CD14-positive monocyte (primary cell): ENCODE measurements at regions not wholly inside any gene's neighbourhood (a gene's known extent, or its start where the extent isn't known, plus 50 kb on each side); places are given as distances from the start of the nearest gene placed in this dataset.

Experiments
- DNase-seq, 3 donors: peaks; one replicate each; pipeline ENCODE4 v3.0.0-alpha.2; 2011 to 2022
- H2AFZ ChIP-seq: 2 replicates; pipeline ENCODE4 v1.6.0; 2012; ENCODE audit warnings: mild to moderate bottlenecking, low read depth, low read length, inconsistent platforms; ENCODE audit not compliant: insufficient read depth, poor library complexity, severe bottlenecking
- H3K27ac ChIP-seq, 2 donors: 1 replicate in 1 of 2; 2 replicates in 1 of 2; pipeline ENCODE4 v1.5.1; 2012 to 2013; ENCODE audit warnings: low read length in 2 of 2, control low read depth in 1 of 2, inconsistent platforms in 1 of 2, low read depth in 1 of 2, mild to moderate bottlenecking in 1 of 2
- H3K27me3 ChIP-seq, 2 donors: one replicate each; pipeline versions ENCODE4 v1.6.0 to v1.6.1; 2011 to 2013; ENCODE audit warnings: low read length in 2 of 2; ENCODE audit not compliant: control insufficient read depth in 2 of 2, insufficient read depth in 2 of 2
- H3K36me3 ChIP-seq, 2 donors: replicated peaks in 1 of 2; 1 replicate in 1 of 2; 2 replicates in 1 of 2; pipeline versions ENCODE4 v1.5.1 to v1.6.1; 2012 to 2013; ENCODE audit warnings: low read length in 2 of 2, control low read depth in 1 of 2, inconsistent platforms in 1 of 2, mild to moderate bottlenecking in 1 of 2; ENCODE audit not compliant: insufficient read depth in 2 of 2, control insufficient read depth in 1 of 2
- H3K4me1 ChIP-seq, 2 donors: 1 replicate in 1 of 2; 2 replicates in 1 of 2; pipeline versions ENCODE4 v1.5.1 to v1.6.1; 2012 to 2013; ENCODE audit warnings: low read length in 2 of 2, control low read depth in 1 of 2, inconsistent platforms in 1 of 2, mild to moderate bottlenecking in 1 of 2, moderate library complexity in 1 of 2; ENCODE audit not compliant: insufficient read depth in 2 of 2, control insufficient read depth in 1 of 2
- H3K4me2 ChIP-seq: replicated peaks from 2 replicates; pipeline ENCODE3; 2012; ENCODE audit warnings: low read length, moderate library complexity, mild to moderate bottlenecking; ENCODE audit not compliant: poor library complexity, severe bottlenecking; ENCODE audit errors: extremely low read depth
- H3K4me3 ChIP-seq, 3 experiments: fragments of 200-600 bp in 1 of 3; sonication (generic) in 1 of 3; replicated peaks in 1 of 3; 1 replicate in 2 of 3; 2 replicates in 1 of 3; pipeline ENCODE4 v1.5.1; 2011 to 2013; ENCODE audit warnings: low read length in 3 of 3, mild to moderate bottlenecking in 3 of 3, control low read depth in 2 of 3, low read depth in 2 of 3, inconsistent platforms in 1 of 3, moderate library complexity in 1 of 3
- H3K79me2 ChIP-seq: 2 replicates; pipeline ENCODE4 v1.6.0; 2012; ENCODE audit warnings: mild to moderate bottlenecking, control low read depth, inconsistent platforms, low read length, moderate library complexity; ENCODE audit not compliant: insufficient read depth
- H3K9ac ChIP-seq: 2 replicates; pipeline ENCODE4 v1.6.0; 2017; ENCODE audit warnings: low read length, mild to moderate bottlenecking; ENCODE audit not compliant: insufficient read depth, poor library complexity, severe bottlenecking
- H3K9me3 ChIP-seq, 2 donors: replicated peaks in 1 of 2; 1 replicate in 1 of 2; 2 replicates in 1 of 2; pipeline versions ENCODE4 v1.5.1 to v1.6.1; 2012 to 2013; ENCODE audit warnings: low read length in 2 of 2, control low read depth in 1 of 2; ENCODE audit not compliant: control insufficient read depth in 1 of 2, insufficient read depth in 1 of 2
- H4K20me1 ChIP-seq: 2 replicates; pipeline ENCODE4 v1.6.0; 2012; ENCODE audit warnings: mild to moderate bottlenecking, low read length, control low read depth, moderate library complexity; ENCODE audit not compliant: insufficient read depth
- H3K27ac Mint-ChIP-seq, 7 donors: one replicate each; pipeline ENCODE4 v1.8.0; 2020; ENCODE audit warnings: mild to moderate bottlenecking in 7 of 7, mixed read lengths in 7 of 7, moderate library complexity in 6 of 7, inconsistent platforms in 2 of 7
- H3K27me3 Mint-ChIP-seq, 3 donors: one replicate each; pipeline ENCODE4 v1.8.0; 2021 to 2022; ENCODE audit warnings: low read depth in 3 of 3, mild to moderate bottlenecking in 3 of 3, mixed read lengths in 3 of 3, moderate library complexity in 3 of 3, inconsistent platforms in 1 of 3
- H3K36me3 Mint-ChIP-seq, 2 donors: one replicate each; pipeline ENCODE4 v1.8.0; 2020; ENCODE audit warnings: mixed read lengths in 2 of 2, inconsistent platforms in 1 of 2, mild to moderate bottlenecking in 1 of 2
- H3K4me1 Mint-ChIP-seq: one replicate; pipeline ENCODE4 v1.8.0; 2020; ENCODE audit warnings: mild to moderate bottlenecking, mixed read lengths
- H3K4me3 Mint-ChIP-seq, 2 donors: one replicate each; pipeline ENCODE4 v1.8.0; 2020; ENCODE audit warnings: mild to moderate bottlenecking in 2 of 2, mixed read lengths in 2 of 2, moderate library complexity in 1 of 2
- H3K9me3 Mint-ChIP-seq, 7 donors: one replicate each; pipeline ENCODE4 v1.8.0; 2020 to 2022; ENCODE audit warnings: mixed read lengths in 7 of 7, mild to moderate bottlenecking in 6 of 7, moderate library complexity in 6 of 7, inconsistent platforms in 2 of 7
- CTCF ChIP-seq: fragments of 200-600 bp; IDR thresholded peaks from one replicate; pipeline ENCODE4 v1.8.0; 2022; ENCODE audit warnings: antibody characterized with exemption, mild to moderate bottlenecking
- WGBS: methylation state at CpG from one replicate; pipeline ENCODE4 v1.1.5; 2013; ENCODE audit warnings: missing lambda C conversion rate; ENCODE audit not compliant: insufficient coverage; 5-methylcytosine and 5-hydroxymethylcytosine counted together
- intact Hi-C, 2 donors: fragments of 100-400 bp; cut with micrococcal nuclease; formaldehyde crosslinking; loops; one replicate each; pipeline versions ENCODE4 v1.15.0 to v1.15.1; 2023

- H2AFZ ChIP-seq = no peak overlapping the region
- Mint-ChIP-seq H3K9me3 (peaks cover 0 to 20% (median 5%) of the 10 kb centered on the region in 7 donors), H3K4me3 (peak overlapping the region in 1 of 2 donors; percentile 1), H3K4me1 (no peaks in the 10 kb centered on the region), H3K36me3 (no peaks in the 10 kb centered on the region), H3K27me3 (no peaks in the 10 kb centered on the region), H3K27ac (no peak overlapping the region)
- no peak overlapping the region for H3K4me3 ChIP-seq
- no peak overlapping the region for H3K9ac ChIP-seq
- H3K36me3 ChIP-seq = no peaks in the 10 kb centered on the region
- no peak overlapping the region for H3K27ac ChIP-seq
- H3K9me3 ChIP-seq = no peaks in the 10 kb centered on the region
- intact Hi-C loops = no loop called here
- 100% methylated on average over 1 of the region's 3 CpGs for WGBS
- no peaks in the 10 kb centered on the region for H3K27me3 ChIP-seq
- DNase-seq = no peak
- no peaks in the 10 kb centered on the region for H3K79me2 ChIP-seq
- H4K20me1 ChIP-seq = no peaks in the 10 kb centered on the region
- no peaks in the 10 kb centered on the region for H3K4me1 ChIP-seq
- TF ChIP-seq CTCF = no peak
- H3K4me2 ChIP-seq = no peak overlapping the region
These were observed 107.4 kb upstream of the CDH11 start for GRCh38 chr16:65229191-65229662.

DNA sequence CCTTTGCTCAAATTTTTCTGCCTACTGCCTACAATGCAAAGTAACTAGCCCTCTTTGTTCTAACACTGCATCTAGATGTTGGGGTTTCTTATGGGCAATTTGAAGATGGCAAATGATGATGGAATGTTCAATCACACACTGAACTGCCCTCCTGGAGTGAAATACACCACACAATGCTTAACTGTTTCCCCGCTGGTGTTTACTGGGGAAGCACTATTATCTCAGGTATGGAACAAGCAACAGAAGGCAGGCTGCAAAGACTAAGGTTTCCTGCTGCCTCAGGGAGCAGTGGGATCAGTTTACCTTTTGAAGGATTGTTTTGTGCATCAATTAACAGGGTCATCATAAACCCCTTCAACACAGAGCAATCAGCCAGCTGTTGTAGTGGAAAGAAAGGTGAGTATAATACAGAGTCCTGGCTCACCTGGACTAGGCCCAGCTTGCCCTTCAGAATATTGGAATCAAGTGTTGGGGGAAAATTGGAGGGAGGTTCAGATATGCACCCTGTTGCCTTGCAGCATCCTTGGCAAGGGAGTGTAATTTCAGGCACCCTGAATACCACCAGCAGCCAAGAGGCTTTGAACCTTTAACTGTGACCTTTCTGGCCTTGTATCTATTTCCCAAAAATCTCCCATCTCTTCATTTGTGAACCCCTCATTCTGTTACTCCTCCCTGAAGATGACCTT is 105.4 kb upstream of the CDH11 start:
- Mint-ChIP-seq H3K4me1 (no peaks in the 10 kb centered on the region), H3K9me3 (peaks cover 0 to 11% (median 4%) of the 10 kb centered on the region in 7 donors), H3K36me3 (no peaks in the 10 kb centered on the region), H3K27ac (no peak overlapping the region), H3K27me3 (no peaks in the 10 kb centered on the region), H3K4me3 (no peak overlapping the region)
- H3K9ac ChIP-seq = no peak overlapping the region
- H3K27ac ChIP-seq = no peak overlapping the region
- H2AFZ ChIP-seq = no peak overlapping the region
- no peaks in the 10 kb centered on the region for H3K4me1 ChIP-seq
- WGBS = no CpG with 5 or more reads among the region's 1 CpG
- H3K4me3 ChIP-seq = no peak overlapping the region
- H3K9me3 ChIP-seq = no peaks in the 10 kb centered on the region
- TF ChIP-seq CTCF = no peak
- no peaks in the 10 kb centered on the region for H3K36me3 ChIP-seq
- no peaks in the 10 kb centered on the region for H3K79me2 ChIP-seq
- H4K20me1 ChIP-seq = no peaks in the 10 kb centered on the region
- DNase-seq = no peak
- no peaks in the 10 kb centered on the region for H3K27me3 ChIP-seq
- intact Hi-C loops = no loop called here
- H3K4me2 ChIP-seq = no peak overlapping the region
